AG08396 (cell line): ENCODE measurements at regions not wholly inside any gene's neighbourhood (a gene's known extent, or its start where the extent isn't known, plus 50 kb on each side); places are given as distances from the start of the nearest gene placed in this dataset.
A peak's percentile ranks its signal among the peaks of the same experiment; 100 is the strongest.
"Not testable (repeated sequence)": the region's sequence is repeated elsewhere in the genome, so short reads cannot be mapped to it uniquely, and the experiment has no call there.

Source experiments
- DNase-seq: peaks from one replicate; pipeline ENCODE4 v3.0.0; 2012; ENCODE audit warnings: low spot score, mixed read lengths

DNA sequence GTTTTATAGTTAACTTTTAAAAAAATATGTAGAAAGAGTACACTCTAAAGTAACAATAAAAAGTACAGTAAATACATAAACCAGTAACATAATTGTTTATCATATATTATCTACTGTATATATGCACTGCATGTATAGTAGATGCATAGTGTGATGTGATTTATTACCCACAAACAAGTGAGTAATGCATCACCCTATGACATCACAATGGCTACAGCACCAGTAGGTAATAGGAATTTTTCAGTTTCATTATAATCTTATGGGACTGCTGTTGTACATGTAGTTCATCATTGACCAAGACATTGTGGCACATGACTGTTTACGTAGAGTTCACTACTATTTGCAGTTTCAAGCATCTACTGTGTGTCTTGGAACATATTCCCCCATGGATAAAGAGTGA is 1047.2 kb downstream of the ROBO2 start:
- DNase-seq = no peak

DNA sequence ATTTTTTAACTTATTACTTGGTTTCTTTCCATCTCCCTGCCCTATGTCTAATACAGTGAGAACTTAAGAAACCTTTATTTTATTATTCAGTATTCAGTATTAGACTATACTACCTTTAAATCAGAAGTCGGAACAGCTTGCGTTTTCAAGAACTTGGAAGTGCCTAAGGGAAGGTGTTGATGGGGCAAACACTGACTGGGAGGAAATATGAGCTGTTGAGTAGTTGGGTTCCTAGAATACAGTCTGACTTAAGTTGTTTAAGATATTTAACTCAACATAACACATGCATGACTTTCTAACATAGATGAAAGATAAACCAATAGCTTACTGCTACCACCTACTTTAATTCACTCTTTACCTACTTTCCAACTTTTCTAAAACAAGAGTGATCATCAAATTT is 1048.1 kb downstream of the ROBO2 start:
- DNase-seq = no peak

DNA sequence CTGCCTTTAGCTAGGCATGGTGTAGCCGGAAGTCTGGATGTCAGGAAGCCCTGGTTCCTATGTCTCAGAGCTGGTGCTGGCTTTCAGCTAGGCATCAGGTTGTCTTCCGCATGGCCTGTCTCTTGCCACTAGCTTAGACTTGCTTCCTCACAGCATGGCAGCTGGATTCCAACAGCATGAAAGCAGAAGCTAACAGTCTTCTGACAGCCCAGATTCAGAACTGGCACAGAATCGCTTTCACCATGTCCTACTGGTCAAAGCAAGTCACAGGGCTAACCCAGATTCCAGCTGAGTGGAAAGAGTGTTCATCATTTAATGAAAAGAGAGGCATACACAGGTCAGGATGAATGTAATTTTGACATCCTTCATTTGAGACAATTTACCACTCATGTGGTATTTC is 1050.5 kb downstream of the ROBO2 start:
- DNase-seq = no peak

DNA sequence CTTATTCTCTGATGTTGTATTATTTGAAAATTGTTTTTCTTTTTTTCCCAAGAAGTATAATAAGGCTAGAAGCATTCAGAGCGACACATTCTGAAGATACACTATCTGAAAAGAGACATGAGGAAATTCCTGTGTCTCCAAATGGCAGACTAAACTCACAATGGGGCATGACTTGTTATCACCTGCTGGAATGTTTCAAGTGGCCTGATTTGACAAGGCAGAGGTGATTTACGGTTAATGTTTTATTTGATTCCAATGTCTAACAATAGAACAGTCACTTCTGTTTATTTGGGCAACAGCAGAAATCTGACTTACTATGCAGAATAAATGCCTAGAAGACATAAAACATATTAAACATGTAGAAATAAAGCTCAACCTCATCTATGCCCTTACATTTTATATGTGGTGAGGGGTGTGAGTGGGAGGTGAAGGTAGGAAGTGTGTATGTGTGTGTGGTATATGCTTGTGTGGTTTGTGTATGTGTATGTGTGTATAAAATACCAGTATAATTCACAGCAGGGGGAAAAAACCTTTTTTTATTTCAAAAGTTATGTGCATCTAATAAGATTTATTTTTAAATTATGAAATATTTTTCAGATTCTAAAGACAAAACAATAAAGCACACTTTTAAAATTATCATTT is 1051.7 kb downstream of the ROBO2 start:
- DNase-seq = no peak

GRCh38 chr3:78092574-78092973 is 1052.7 kb downstream of the ROBO2 start:
- not testable (repeated sequence) for DNase-seq

DNA sequence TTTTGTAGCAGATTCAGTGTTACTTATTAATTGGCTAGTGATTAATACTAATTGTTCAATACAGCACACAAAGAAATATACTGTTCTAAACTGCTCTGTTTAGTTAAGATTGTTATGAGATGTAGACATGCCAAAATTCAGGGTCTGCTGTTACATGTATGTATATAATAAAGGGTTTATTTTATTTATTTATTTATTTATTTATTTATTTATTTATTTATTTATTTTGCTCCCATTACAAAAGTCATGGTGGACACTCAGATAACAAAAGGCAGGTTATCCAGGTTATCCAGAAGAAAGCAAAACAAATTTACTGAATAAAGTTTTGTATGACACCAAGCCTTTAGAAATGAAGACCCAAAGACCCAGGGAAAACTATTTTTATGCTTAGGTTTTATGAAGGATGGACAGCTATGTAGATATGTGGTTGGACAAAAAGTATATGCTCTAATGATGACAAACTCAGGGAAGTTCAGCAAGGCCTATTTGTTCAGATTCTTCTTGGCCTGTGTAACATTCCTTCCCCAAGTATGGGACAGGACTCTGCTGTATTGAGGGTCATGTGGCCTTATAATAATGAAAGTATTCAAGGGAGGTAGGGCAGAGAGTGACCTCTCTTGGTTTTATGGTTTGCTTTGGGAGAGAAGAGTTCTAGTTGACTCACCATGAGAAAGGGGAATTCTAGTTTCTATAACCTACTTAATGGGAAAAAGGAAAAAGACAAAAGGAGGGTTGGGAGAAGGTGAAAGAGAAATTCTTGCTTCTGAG is 1056.8 kb downstream of the ROBO2 start:
- DNase-seq = peak; percentile 16

GRCh38 chr3:78098367-78098766 is 1058.5 kb downstream of the ROBO2 start:
- no peak for DNase-seq

DNA sequence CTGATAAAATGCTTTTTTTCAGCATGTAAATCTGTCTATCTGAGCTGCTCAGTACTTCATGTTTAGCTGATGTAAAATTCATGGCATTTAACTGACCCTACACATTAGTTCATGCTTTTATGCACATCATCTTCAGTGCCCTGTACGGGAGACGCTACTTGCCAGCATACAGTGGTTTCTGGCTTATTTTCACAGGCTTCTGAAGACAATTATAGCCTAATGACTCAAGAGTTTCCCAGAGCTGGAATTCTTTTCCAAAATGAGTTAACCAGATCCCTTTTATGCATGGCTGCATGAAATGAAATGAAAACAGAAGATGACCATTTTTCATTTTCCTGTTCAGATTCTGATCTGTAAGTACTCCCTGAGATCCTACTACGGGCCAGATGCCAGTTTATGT is 1061.5 kb downstream of the ROBO2 start:
- peak; percentile 18 for DNase-seq

GRCh38 chr3:78108269-78108961 is 1068.5 kb downstream of the ROBO2 start:
- DNase-seq = not testable (repeated sequence)

GRCh38 chr3:78112291-78113010 is 1072.6 kb downstream of the ROBO2 start:
- no peak for DNase-seq

DNA sequence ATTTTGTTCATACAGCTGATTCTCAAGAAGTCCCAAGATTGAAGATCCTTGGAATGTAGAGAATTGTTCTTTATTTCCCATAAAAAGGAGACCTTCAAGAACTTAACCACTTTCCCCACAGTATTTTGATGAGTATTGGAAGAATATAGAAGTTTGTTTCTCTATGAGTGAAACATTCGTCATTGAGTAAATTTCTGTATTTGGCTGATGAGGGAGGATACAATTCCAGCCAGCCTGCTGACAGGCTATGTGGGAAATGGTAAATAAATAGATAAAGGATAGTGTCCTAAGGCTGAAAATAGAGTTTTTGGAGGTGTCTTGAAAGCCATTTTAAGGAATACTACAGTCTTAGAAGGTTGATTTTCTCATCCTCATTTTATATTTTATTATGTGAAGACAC is 1076.1 kb downstream of the ROBO2 start:
- no peak for DNase-seq

GRCh38 chr3:78116874-78117273 is 1077.0 kb downstream of the ROBO2 start:
- no peak for DNase-seq

- no peak for DNase-seq
These were observed 1083.2 kb downstream of the ROBO2 start for GRCh38 chr3:78123058-78123457.

- DNase-seq = no peak
These were observed 1089.8 kb downstream of the ROBO2 start for GRCh38 chr3:78129707-78130106.

DNA sequence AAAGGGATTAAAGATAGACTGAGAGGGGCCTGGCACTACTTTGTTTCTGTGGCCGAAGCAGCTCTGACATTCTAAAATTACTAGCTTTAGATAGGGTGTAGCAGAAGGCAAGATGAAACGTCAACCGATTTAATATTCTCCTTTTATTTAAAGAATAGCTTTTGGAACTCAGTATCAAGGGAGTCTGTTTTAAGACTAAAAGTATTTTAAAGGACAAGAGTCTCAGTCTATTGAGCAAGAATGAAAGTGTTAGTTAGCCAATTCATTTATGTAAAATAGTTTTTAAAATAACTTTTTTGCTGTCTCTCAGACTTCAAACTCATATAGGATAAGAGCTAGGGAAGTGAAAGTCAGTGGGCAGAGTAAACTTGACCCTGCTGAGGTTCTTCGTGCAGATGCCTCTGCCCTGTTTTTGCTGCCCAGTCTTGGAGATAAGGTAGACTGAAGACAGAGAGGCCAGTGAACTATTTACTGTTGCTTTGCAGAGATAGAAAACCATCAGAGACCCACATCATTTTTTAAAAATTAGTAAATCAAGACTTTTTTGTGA is 1090.9 kb downstream of the ROBO2 start:
- no peak for DNase-seq

DNA sequence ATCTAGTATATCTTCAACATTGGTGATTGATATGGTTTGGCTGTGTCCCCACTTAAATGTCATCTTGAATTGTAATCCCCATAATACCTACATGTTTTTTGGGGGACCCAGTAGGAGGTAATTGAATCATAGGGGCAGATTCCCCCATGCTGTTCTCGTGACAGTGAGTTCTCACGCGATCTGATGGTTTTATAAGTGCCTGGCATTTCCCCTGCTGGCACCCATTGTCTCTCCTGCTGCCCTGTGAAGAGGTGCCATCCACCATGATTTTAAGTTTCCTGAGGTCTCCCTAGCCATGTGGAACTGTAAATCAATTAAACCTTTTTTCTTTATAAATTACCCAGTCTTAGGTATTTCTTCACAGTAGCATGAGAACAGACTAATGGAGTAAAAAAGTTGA is 1094.6 kb downstream of the ROBO2 start:
- no peak for DNase-seq

DNA sequence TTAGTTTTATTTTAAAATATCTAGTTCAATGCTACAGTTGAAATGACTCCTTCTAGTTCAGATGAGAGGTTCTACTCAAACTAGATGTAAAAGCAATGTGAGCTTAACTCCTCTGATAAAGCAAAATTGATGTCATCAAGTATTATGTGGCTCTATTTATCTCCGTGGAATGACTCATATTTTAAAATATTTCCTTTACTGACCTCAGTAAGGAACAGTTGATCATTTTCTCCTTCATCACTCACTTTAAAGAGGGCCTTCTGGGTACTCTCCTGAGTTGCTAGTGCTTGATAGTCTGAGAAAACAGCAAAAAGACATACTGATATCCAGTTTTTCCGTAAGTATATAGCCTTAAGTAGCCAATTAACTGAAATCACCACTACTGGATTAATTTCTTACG is 1099.3 kb downstream of the ROBO2 start:
- peak; percentile 27 for DNase-seq

DNA sequence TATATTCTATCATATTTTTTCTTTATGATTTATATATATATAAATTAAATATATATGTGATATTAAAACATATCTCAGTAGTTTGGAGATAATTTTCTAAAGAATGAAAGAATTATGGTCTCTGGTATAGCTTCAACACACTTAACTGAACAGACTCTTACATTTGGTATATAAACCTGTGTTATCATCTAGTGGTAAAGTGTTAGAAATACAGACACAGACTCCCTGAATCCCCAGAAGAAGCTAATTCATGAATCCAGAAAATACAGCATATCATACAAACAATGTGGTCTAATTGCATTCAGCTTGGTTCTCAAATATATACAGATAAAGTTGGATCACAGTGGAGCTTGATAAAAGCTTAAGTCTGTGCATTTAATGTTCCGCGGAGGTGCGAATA is 1100.4 kb downstream of the ROBO2 start:
- DNase-seq = no peak

GRCh38 chr3:78140866-78141265 is 1101.0 kb downstream of the ROBO2 start:
- DNase-seq = no peak

DNA sequence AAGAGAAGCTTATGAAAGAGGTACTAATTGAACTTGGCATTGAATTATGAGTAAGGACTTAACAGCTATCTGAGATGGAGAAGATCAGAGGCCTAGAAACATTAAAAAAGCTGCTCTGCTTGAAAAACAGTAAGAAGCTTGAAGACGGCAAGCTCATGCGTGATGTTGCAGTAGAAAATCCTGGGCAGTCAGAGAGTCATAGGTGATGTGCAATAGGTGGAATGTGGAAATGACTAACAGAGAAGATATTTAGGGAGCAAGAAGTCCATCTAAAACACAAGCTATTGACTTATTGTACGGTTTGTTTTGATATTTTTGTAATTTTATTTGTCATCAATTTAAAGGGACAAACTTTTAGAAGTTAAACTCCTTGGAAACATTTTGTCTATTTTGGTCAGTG is 1101.4 kb downstream of the ROBO2 start:
- peak; percentile 44 for DNase-seq

DNA sequence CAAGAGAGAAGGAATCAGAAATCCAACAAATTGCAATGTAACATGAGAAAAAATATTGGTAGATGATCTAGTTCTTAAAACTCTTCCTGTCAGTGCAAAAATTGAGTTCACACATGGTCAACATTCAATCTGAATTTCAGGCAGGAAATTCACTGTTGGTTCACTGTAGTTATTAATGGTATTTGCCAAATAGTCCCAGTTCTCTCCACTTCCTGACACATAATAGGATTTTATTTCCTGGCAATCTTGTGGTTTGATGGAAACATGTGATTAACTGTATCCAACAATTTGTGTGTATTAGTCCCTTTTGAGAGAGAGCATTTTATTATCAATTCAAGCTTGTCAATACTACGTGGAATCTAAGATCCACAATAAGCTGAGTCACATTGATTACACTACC is 1103.1 kb downstream of the ROBO2 start:
- DNase-seq = no peak

- DNase-seq = no peak
These were observed 1109.3 kb downstream of the ROBO2 start for GRCh38 chr3:78148986-78149717.
